OCI-LY1 (cell line): ENCODE measurements at regions not wholly inside any gene's neighbourhood (a gene's known extent, or its start where the extent isn't known, plus 50 kb on each side); places are given as distances from the start of the nearest gene placed in this dataset.

Experiments
- EZH2 ChIP-seq: fragments of 200-600 bp; sonication (generic), shearing (Covaris generic); IDR thresholded peaks from 2 replicates; pipeline ENCODE4 v1.8.0; 2017; ENCODE audit warnings: borderline replicate concordance, mixed run types, mild to moderate bottlenecking, antibody characterized with exemption, low read length, moderate library complexity, mixed read lengths
- TF ChIP-seq, protein P1 (sequence below): fragments of 200-600 bp; sonication (generic), shearing (Covaris generic); IDR thresholded peaks from 2 replicates; pipeline ENCODE4 v1.5.1; 2017; ENCODE audit warnings: mild to moderate bottlenecking, antibody characterized with exemption, low read length, moderate library complexity, mixed read lengths

DNA sequence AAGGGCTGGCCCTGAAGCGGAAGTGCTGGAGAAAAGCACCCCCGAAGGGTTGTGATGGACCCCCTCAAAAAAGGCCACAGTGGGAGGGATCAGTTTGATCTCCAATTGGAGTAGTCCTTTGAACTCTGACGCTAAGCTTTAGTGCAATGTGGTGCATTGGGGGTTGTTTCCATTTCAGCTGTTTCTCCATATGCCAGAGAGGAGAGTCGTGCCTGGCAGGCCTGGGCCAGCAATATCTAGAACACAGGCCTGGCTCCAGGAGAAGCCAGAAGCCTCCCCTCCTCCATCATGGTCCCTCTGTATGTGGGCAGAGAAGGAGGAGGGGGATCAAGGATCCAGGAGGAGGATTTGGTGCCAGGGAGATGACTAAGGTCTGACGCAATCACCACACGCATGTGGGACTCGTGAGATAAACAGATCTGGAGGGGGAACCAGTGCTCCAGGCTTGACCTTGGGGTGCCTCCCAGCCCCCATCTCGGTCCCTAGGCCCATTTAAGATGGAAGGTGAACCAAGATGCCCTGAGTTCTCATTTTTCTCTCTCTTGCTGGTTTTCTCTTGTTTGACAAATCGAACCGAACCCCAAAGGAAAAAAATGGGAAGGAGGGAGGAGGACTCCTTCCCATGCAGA, 517.4 kb upstream of the JARID2 start:
- TF ChIP-seq, protein P1, sequence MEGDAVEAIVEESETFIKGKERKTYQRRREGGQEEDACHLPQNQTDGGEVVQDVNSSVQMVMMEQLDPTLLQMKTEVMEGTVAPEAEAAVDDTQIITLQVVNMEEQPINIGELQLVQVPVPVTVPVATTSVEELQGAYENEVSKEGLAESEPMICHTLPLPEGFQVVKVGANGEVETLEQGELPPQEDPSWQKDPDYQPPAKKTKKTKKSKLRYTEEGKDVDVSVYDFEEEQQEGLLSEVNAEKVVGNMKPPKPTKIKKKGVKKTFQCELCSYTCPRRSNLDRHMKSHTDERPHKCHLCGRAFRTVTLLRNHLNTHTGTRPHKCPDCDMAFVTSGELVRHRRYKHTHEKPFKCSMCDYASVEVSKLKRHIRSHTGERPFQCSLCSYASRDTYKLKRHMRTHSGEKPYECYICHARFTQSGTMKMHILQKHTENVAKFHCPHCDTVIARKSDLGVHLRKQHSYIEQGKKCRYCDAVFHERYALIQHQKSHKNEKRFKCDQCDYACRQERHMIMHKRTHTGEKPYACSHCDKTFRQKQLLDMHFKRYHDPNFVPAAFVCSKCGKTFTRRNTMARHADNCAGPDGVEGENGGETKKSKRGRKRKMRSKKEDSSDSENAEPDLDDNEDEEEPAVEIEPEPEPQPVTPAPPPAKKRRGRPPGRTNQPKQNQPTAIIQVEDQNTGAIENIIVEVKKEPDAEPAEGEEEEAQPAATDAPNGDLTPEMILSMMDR, result no peak
- TF ChIP-seq EZH2, result no peak
